ENCODE measurements at regions not wholly inside any gene's neighbourhood (a gene's known extent, or its start where the extent isn't known, plus 50 kb on each side); places are given as distances from the start of the nearest gene placed in this dataset.

- no peaks in the 10 kb centered on the region for H3K36me3 ChIP-seq (ENCODE audit: insufficient read depth, low read length)
- no peaks in the 10 kb centered on the region for H4K20me1 ChIP-seq (ENCODE audit: insufficient read depth)
- H2AFZ ChIP-seq (ENCODE audit: low read depth, low read length) = no peak overlapping the region
- H3K79me2 ChIP-seq (replicated peaks; ENCODE audit: insufficient read depth, low read length) = no peaks in the 10 kb centered on the region
- no peaks in the 10 kb centered on the region for H3K9me2 ChIP-seq (ENCODE audit: insufficient read depth, low read length)
- TF ChIP-seq REST (IDR thresholded peaks at IDR 0.05; ENCODE audit: borderline replicate concordance) (no peak), EZH2 (IDR thresholded peaks at IDR 0.05; ENCODE audit: borderline replicate concordance, insufficient read depth, low read length, poor library complexity, severe bottlenecking) (no peak), SMC3 (conservative IDR thresholded peaks at IDR 0.05; ENCODE audit: poor library complexity) (no peak), TAF1 (IDR thresholded peaks at IDR 0.05; ENCODE audit: low read depth) (no peak), EP300 (conservative IDR thresholded peaks at IDR 0.05; ENCODE audit: poor library complexity, severe bottlenecking) (no peak), RAD21 (conservative IDR thresholded peaks at IDR 0.05) (no peak), MXI1 (conservative IDR thresholded peaks at IDR 0.05; ENCODE audit: poor library complexity, severe bottlenecking) (no peak), CTCF (IDR thresholded peaks at IDR 0.05; ENCODE audit: poor library complexity, severe bottlenecking) (no peak), POLR2AphosphoS5 (IDR thresholded peaks at IDR 0.05) (no peak)
- no peaks in the 10 kb centered on the region for H3K9me3 ChIP-seq (ENCODE audit: low read length)
- H3K27me3 ChIP-seq (ENCODE audit: insufficient read depth, low read depth, low read length) = no peaks in the 10 kb centered on the region
- no peak overlapping the region for H3K4me2 ChIP-seq (ENCODE audit: low read length)
- no peaks in the 10 kb centered on the region for H3F3A ChIP-seq (ENCODE audit: insufficient read depth, low read length, poor library complexity, severe bottlenecking)
- H3K4me3 ChIP-seq (ENCODE audit: low read length) = no peak overlapping the region
- no peak overlapping the region for H3K9ac ChIP-seq (ENCODE audit: low read length)
- H3K27ac ChIP-seq (ENCODE audit: low read length) = no peak overlapping the region
Measured at GRCh38 chr12:5374713-5375112, 57.2 kb upstream of the NTF3 start.

GRCh38 chr12:5375547-5376295, 56.2 kb upstream of the NTF3 start:
- TF ChIP-seq POLR2AphosphoS5 (IDR thresholded peaks at IDR 0.05) = no peak
- no peak for TF ChIP-seq CTCF (IDR thresholded peaks at IDR 0.05; ENCODE audit: poor library complexity, severe bottlenecking)
- no peak for TF ChIP-seq EP300 (conservative IDR thresholded peaks at IDR 0.05; ENCODE audit: poor library complexity, severe bottlenecking)
- TF ChIP-seq RAD21 (conservative IDR thresholded peaks at IDR 0.05) = no peak
- no peak for TF ChIP-seq EZH2 (IDR thresholded peaks at IDR 0.05; ENCODE audit: borderline replicate concordance, insufficient read depth, low read length, poor library complexity, severe bottlenecking)
- no peak for TF ChIP-seq REST (IDR thresholded peaks at IDR 0.05; ENCODE audit: borderline replicate concordance)
- no peak for TF ChIP-seq SMC3 (conservative IDR thresholded peaks at IDR 0.05; ENCODE audit: poor library complexity)
- TF ChIP-seq TAF1 (IDR thresholded peaks at IDR 0.05; ENCODE audit: low read depth) = no peak
- H3K4me2 ChIP-seq (ENCODE audit: low read length) = no peak overlapping the region
- no peaks in the 10 kb centered on the region for H3F3A ChIP-seq (ENCODE audit: insufficient read depth, low read length, poor library complexity, severe bottlenecking)
- H3K79me2 ChIP-seq (replicated peaks; ENCODE audit: insufficient read depth, low read length) = no peaks in the 10 kb centered on the region
- no peak overlapping the region for H3K9ac ChIP-seq (ENCODE audit: low read length)
- H3K27me3 ChIP-seq (ENCODE audit: insufficient read depth, low read depth, low read length) = no peaks in the 10 kb centered on the region
- H2AFZ ChIP-seq (ENCODE audit: low read depth, low read length) = no peak overlapping the region
- H3K27ac ChIP-seq (ENCODE audit: low read length) = no peak overlapping the region
- H3K9me3 ChIP-seq (ENCODE audit: low read length) = no peaks in the 10 kb centered on the region
- H3K4me3 ChIP-seq (ENCODE audit: low read length) = no peak overlapping the region
- no peaks in the 10 kb centered on the region for H4K20me1 ChIP-seq (ENCODE audit: insufficient read depth)
- no peaks in the 10 kb centered on the region for H3K36me3 ChIP-seq (ENCODE audit: insufficient read depth, low read length)
- no peaks in the 10 kb centered on the region for H3K9me2 ChIP-seq (ENCODE audit: insufficient read depth, low read length)
